C4-2B (cell line): ENCODE measurements at regions not wholly inside any gene's neighbourhood (a gene's known extent, or its start where the extent isn't known, plus 50 kb on each side); places are given as distances from the start of the nearest gene placed in this dataset.

Source experiments
- H3K27ac ChIP-seq: fragments of 450-650 bp; 2 replicates; pipeline ENCODE4 v1.5.1; 2017
- CTCF ChIP-seq: fragments of 450-650 bp; conservative IDR thresholded peaks from 2 replicates; pipeline ENCODE4 v1.5.1; 2017; ENCODE audit warnings: mild to moderate bottlenecking
- ZFX ChIP-seq: fragments of 450-650 bp; IDR thresholded peaks from 2 replicates; pipeline ENCODE4 v1.6.1; 2017

- no peak overlapping the region for H3K27ac ChIP-seq
- TF ChIP-seq ZFX: no peak
- no peak for TF ChIP-seq CTCF
Measured at GRCh38 chr1:187267827-187268226, 439.1 kb downstream of the PLA2G4A start.

- H3K27ac ChIP-seq: no peak overlapping the region
- TF ChIP-seq ZFX (no peak), CTCF (no peak)
Measured at GRCh38 chr1:187270256-187270655, 441.5 kb downstream of the PLA2G4A start.

- H3K27ac ChIP-seq: no peak overlapping the region
- TF ChIP-seq CTCF (no peak), ZFX (no peak)
Measured at GRCh38 chr1:187275346-187275745, 446.6 kb downstream of the PLA2G4A start.

GRCh38 chr1:187275985-187276575, 447.3 kb downstream of the PLA2G4A start:
- TF ChIP-seq ZFX (no peak), CTCF (no peak)
- H3K27ac ChIP-seq: no peak overlapping the region

GRCh38 chr1:187276677-187277076, 447.9 kb downstream of the PLA2G4A start:
- TF ChIP-seq ZFX (no peak), CTCF (no peak)
- H3K27ac ChIP-seq: no peak overlapping the region

- H3K27ac ChIP-seq: no peak overlapping the region
- no peak for TF ChIP-seq CTCF
- TF ChIP-seq ZFX: no peak
Measured at GRCh38 chr1:187280031-187280430, 451.3 kb downstream of the PLA2G4A start.

GRCh38 chr1:187281085-187281484, 452.3 kb downstream of the PLA2G4A start:
- TF ChIP-seq CTCF (no peak), ZFX (no peak)
- no peak overlapping the region for H3K27ac ChIP-seq
